OCI-LY1 (cell line): ENCODE measurements at regions not wholly inside any gene's neighbourhood (a gene's known extent, or its start where the extent isn't known, plus 50 kb on each side); places are given as distances from the start of the nearest gene placed in this dataset.

ENCODE experiments used
- H2AFZ ChIP-seq: fragments of 200-600 bp; sonication (generic), shearing (Covaris generic); 2 replicates; pipeline ENCODE4 v1.6.0; 2014; ENCODE audit warnings: antibody characterized with exemption, mild to moderate bottlenecking, low read length
- H3F3A ChIP-seq: fragments of 200-600 bp; sonication (generic), shearing (Covaris generic); 2 replicates; pipeline ENCODE4 v1.6.0; 2014; ENCODE audit warnings: mild to moderate bottlenecking, antibody characterized with exemption, low read length, moderate library complexity; ENCODE audit not compliant: insufficient read depth
- H3K27ac ChIP-seq: fragments of 200-600 bp; sonication (generic); 2 replicates; pipeline ENCODE4 v1.5.1; 2014; ENCODE audit warnings: low read length, mixed run types, mild to moderate bottlenecking, low read depth; ENCODE audit not compliant: poor library complexity, severe bottlenecking
- H3K27me3 ChIP-seq: fragments of 200-600 bp; sonication (generic); 2 replicates; pipeline ENCODE4 v1.6.0; 2014; ENCODE audit warnings: antibody characterized with exemption, mild to moderate bottlenecking, low read length, moderate library complexity; ENCODE audit not compliant: insufficient read depth
- H3K36me3 ChIP-seq: fragments of 200-600 bp; sonication (generic); 2 replicates; pipeline ENCODE4 v1.6.1; 2014; ENCODE audit warnings: mild to moderate bottlenecking, antibody characterized with exemption, low read length, moderate library complexity, mixed read lengths; ENCODE audit not compliant: insufficient read depth
- H3K4me1 ChIP-seq: fragments of 200-600 bp; sonication (generic); 2 replicates; pipeline ENCODE4 v1.5.1; 2014; ENCODE audit warnings: mild to moderate bottlenecking, low read length, moderate library complexity; ENCODE audit not compliant: insufficient read depth, severe bottlenecking
- H3K4me2 ChIP-seq: fragments of 200-600 bp; sonication (generic), shearing (Covaris generic); 2 replicates; pipeline ENCODE4 v1.6.1; 2014; ENCODE audit warnings: low read length
- H3K4me3 ChIP-seq: fragments of 200-600 bp; sonication (generic); 2 replicates; pipeline ENCODE4 v1.5.1; 2014; ENCODE audit warnings: low read length, low read depth, mild to moderate bottlenecking, mixed read lengths; ENCODE audit not compliant: poor library complexity, severe bottlenecking
- H3K79me2 ChIP-seq: fragments of 200-600 bp; shearing (Covaris generic); 2 replicates; pipeline ENCODE4 v1.6.1; 2016; ENCODE audit warnings: mixed run types, low read length, mixed read lengths; ENCODE audit not compliant: insufficient read depth
- H3K9ac ChIP-seq: fragments of 200-600 bp; sonication (generic), shearing (Covaris generic); 2 replicates; pipeline ENCODE4 v1.6.1; 2014; ENCODE audit warnings: mild to moderate bottlenecking, low read length, mixed read lengths
- H3K9me2 ChIP-seq: fragments of 200-600 bp; sonication (generic), shearing (Covaris generic); 2 replicates; pipeline ENCODE4 v1.6.1; 2014; ENCODE audit warnings: low read depth, mild to moderate bottlenecking, low read length, mixed read lengths
- H3K9me3 ChIP-seq: fragments of 200-600 bp; shearing (Covaris generic); 2 replicates; pipeline ENCODE4 v1.6.1; 2014; ENCODE audit warnings: low read length, mixed read lengths
- H4K20me1 ChIP-seq: fragments of 200-600 bp; sonication (generic), shearing (Covaris generic); 2 replicates; pipeline ENCODE4 v1.6.0; 2016; ENCODE audit warnings: mild to moderate bottlenecking, low read length; ENCODE audit not compliant: insufficient read depth
- CTCF ChIP-seq: fragments of 200-600 bp; sonication (generic), shearing (Covaris generic); IDR thresholded peaks from 2 replicates; pipeline ENCODE4 v1.5.1; 2017; ENCODE audit warnings: mild to moderate bottlenecking, antibody characterized with exemption, low read length, moderate library complexity, mixed read lengths
- EZH2 ChIP-seq: fragments of 200-600 bp; sonication (generic), shearing (Covaris generic); IDR thresholded peaks from 2 replicates; pipeline ENCODE4 v1.8.0; 2017; ENCODE audit warnings: borderline replicate concordance, mixed run types, mild to moderate bottlenecking, antibody characterized with exemption, low read length, moderate library complexity, mixed read lengths

DNA sequence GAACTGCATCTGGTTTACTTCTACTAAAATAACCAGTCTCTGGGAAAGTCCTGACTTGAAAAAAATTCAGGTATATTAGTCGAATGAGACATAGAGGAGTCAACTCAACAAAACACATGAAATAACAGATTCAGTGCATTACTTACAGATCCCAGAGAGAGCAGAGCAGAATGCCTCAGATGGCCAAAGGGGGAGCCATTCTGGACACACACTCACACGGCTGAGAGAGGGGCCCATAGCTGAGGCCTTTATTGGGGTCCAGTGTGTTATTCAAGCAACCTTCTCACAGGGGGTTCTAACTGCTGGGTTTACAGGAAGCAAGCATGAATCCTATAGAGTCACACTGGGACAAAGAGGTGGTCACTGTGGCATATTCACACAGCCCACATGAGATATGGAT is 135.1 kb upstream of the SNRPN start:
- H3K36me3 ChIP-seq = no peaks in the 10 kb centered on the region
- no peak overlapping the region for H3K4me2 ChIP-seq
- no peaks in the 10 kb centered on the region for H3K79me2 ChIP-seq
- H3K9me3 ChIP-seq = no peaks in the 10 kb centered on the region
- TF ChIP-seq CTCF (no peak), EZH2 (no peak)
- no peak overlapping the region for H2AFZ ChIP-seq
- H3K4me3 ChIP-seq = no peak overlapping the region
- no peak overlapping the region for H3K27ac ChIP-seq
- H4K20me1 ChIP-seq = no peaks in the 10 kb centered on the region
- H3K27me3 ChIP-seq = no peaks in the 10 kb centered on the region
- H3F3A ChIP-seq = no peaks in the 10 kb centered on the region
- no peak overlapping the region for H3K9ac ChIP-seq
- no peaks in the 10 kb centered on the region for H3K9me2 ChIP-seq
- H3K4me1 ChIP-seq = no peaks in the 10 kb centered on the region

GRCh38 chr15:24823473-24823872 is 131.3 kb upstream of the SNRPN start:
- TF ChIP-seq EZH2 (no peak), CTCF (no peak)
- Histone ChIP-seq H3K36me3 (no peaks in the 10 kb centered on the region), H3K4me2 (no peak overlapping the region), H3K4me1 (no peaks in the 10 kb centered on the region), H3K9me2 (no peaks in the 10 kb centered on the region), H2AFZ (no peak overlapping the region), H3F3A (no peaks in the 10 kb centered on the region), H3K9ac (no peak overlapping the region), H3K79me2 (no peaks in the 10 kb centered on the region), H3K27me3 (no peaks in the 10 kb centered on the region), H3K27ac (no peak overlapping the region), H3K4me3 (no peak overlapping the region), H4K20me1 (no peaks in the 10 kb centered on the region), H3K9me3 (no peaks in the 10 kb centered on the region)

DNA sequence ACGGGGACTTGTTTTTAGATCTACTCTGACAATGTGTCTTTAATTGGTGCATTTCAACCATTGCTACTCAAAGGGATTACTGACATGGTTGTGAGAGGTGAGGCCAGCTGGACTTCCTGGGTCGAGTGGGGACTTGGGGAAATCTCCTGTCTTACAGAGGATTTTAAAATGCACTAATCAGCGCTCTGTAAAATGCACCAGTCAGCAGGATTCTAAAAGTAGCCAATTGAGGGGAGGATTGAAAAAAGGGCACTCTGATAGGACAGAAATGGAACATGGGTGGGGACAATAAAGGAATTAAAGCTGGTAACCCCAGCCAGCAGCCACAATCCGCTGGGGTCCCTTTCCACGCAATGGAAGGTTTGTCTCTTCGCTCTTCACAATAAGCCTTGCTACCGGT is 122.5 kb upstream of the SNRPN start:
- Histone ChIP-seq H3K27ac (no peak overlapping the region), H3K4me1 (no peaks in the 10 kb centered on the region), H3K4me2 (no peak overlapping the region), H3K9me2 (no peaks in the 10 kb centered on the region), H3K9me3 (no peaks in the 10 kb centered on the region), H3K27me3 (no peaks in the 10 kb centered on the region), H2AFZ (no peak overlapping the region), H3K4me3 (no peak overlapping the region), H3K79me2 (no peaks in the 10 kb centered on the region), H3K36me3 (no peaks in the 10 kb centered on the region), H4K20me1 (no peaks in the 10 kb centered on the region), H3K9ac (no peak overlapping the region), H3F3A (no peaks in the 10 kb centered on the region)
- TF ChIP-seq EZH2 (no peak), CTCF (no peak)
